Adrenal gland (tissue), 9 donors: ENCODE measurements at regions not wholly inside any gene's neighbourhood (a gene's known extent, or its start where the extent isn't known, plus 50 kb on each side); places are given as distances from the start of the nearest gene placed in this dataset.

Experiments used
- DNase-seq, 7 donors: peaks; one replicate each; pipeline ENCODE4 v3.0.0-alpha.2; 2019 to 2020
- H3K27ac ChIP-seq, 5 donors: fragments of 200-600 bp; sonication (generic) in 4 of 5; 1 replicate in 3 of 5; 2 replicates in 2 of 5; pipeline versions ENCODE4 v1.5.1 to v1.8.0; 2016 to 2020; ENCODE audit warnings: mild to moderate bottlenecking in 1 of 5
- H3K27me3 ChIP-seq: fragments of 200-600 bp; 2 replicates; pipeline ENCODE4 v1.8.0; 2021
- H3K36me3 ChIP-seq, 2 donors: fragments of 200-600 bp; replicated peaks in 1 of 2; 1 replicate in 1 of 2; 2 replicates in 1 of 2; pipeline versions ENCODE4 v1.5.1 to v1.8.0; 2018 to 2022
- H3K4me1 ChIP-seq, 2 donors: fragments of 200-600 bp; replicated peaks in 1 of 2; 1 replicate in 1 of 2; 2 replicates in 1 of 2; pipeline versions ENCODE4 v1.5.1 to v1.8.0; 2018 to 2021
- H3K4me3 ChIP-seq, 4 donors: fragments of 200-600 bp; sonication (generic) in 3 of 4; one replicate each; pipeline ENCODE4 v1.5.1; 2016 to 2018
- H3K9me3 ChIP-seq, 3 donors: fragments of 200-600 bp; sonication (generic) in 1 of 3; replicated peaks in 1 of 3; 1 replicate in 2 of 3; 2 replicates in 1 of 3; pipeline versions ENCODE4 v1.5.1 to v1.8.0; 2016 to 2021
- CTCF ChIP-seq, 6 experiments: fragments of 450-650 bp in 4 of 6; fragments of 200-600 bp in 2 of 6; sonication (generic) in 1 of 6; IDR thresholded peaks; 1 replicate in 5 of 6; 2 replicates in 1 of 6; pipeline versions ENCODE4 v1.5.1 to v1.8.0; 2016 to 2021; ENCODE audit warnings: antibody characterized with exemption in 6 of 6, mild to moderate bottlenecking in 2 of 6, moderate library complexity in 1 of 6
- POLR2A ChIP-seq, 2 donors: fragments of 450-650 bp; IDR thresholded peaks; one replicate each; pipeline ENCODE4 v1.6.1; 2017; ENCODE audit warnings: antibody characterized with exemption in 2 of 2, mild to moderate bottlenecking in 2 of 2, moderate library complexity in 1 of 2
- WGBS, 4 donors: extraction: QIAGEN DNeasy Blood & Tissue Kit in 2 of 4; methylation state at CpG; one replicate each; pipeline versions ENCODE4 v1.1.5 to v1.1.7; 2013 to 2017; 5-methylcytosine and 5-hydroxymethylcytosine counted together
- intact Hi-C, 2 donors: fragments of 100-400 bp; cut with DNase I; formaldehyde crosslinking; loops; one replicate each; pipeline versions ENCODE4 v1.14.1 to v1.15.0; 2022 to 2023
- donor health status: healthy with polysubstance abuse.
- donor health status: Bipolar disorder and iron deficiency.
- donor health status: DM: yes; HTN: yes; CAD: no.
- donor health status: DM: no; HTN: no; CAD: no.
- donor health status: DM: no; HTN: no; CAD: no.

GRCh38 chr10:9898633-9899395, 1118.9 kb upstream of the CELF2 start:
- TF ChIP-seq CTCF (IDR thresholded peaks at IDR 0.05) = no peak
- TF ChIP-seq POLR2A (IDR thresholded peaks at IDR 0.05) = no peak
- intact Hi-C loops = no loop called here
- H3K36me3 ChIP-seq = no peaks in the 10 kb centered on the region
- no peak overlapping the region for H3K4me3 ChIP-seq
- WGBS, 4 donors = 78 to 86% (median 80%) methylated on average over 6 of the region's 6 CpGs
- H3K9me3 ChIP-seq = no peaks in the 10 kb centered on the region
- no peaks in the 10 kb centered on the region for H3K4me1 ChIP-seq
- no peak for DNase-seq
- H3K27me3 ChIP-seq = no peaks in the 10 kb centered on the region
- no peak overlapping the region for H3K27ac ChIP-seq

- H3K27me3 ChIP-seq = no peaks in the 10 kb centered on the region
- TF ChIP-seq POLR2A (IDR thresholded peaks at IDR 0.05) (no peak), CTCF (IDR thresholded peaks at IDR 0.05) (no peak)
- DNase-seq = no peak
- no peaks in the 10 kb centered on the region for H3K9me3 ChIP-seq
- no peak overlapping the region for H3K27ac ChIP-seq
- intact Hi-C loops = no loop called here
- H3K4me3 ChIP-seq = no peak overlapping the region
- H3K36me3 ChIP-seq = no peaks in the 10 kb centered on the region
- H3K4me1 ChIP-seq = no peaks in the 10 kb centered on the region
These were observed 1116.9 kb upstream of the CELF2 start for GRCh38 chr10:9900751-9901150.

- H3K27ac ChIP-seq = no peak overlapping the region
- H3K4me1 ChIP-seq = no peaks in the 10 kb centered on the region
- no peak overlapping the region for H3K4me3 ChIP-seq
- H3K36me3 ChIP-seq = no peaks in the 10 kb centered on the region
- intact Hi-C loops = no loop called here
- H3K9me3 ChIP-seq = no peaks in the 10 kb centered on the region
- no peaks in the 10 kb centered on the region for H3K27me3 ChIP-seq
- TF ChIP-seq POLR2A (IDR thresholded peaks at IDR 0.05) (no peak), CTCF (IDR thresholded peaks at IDR 0.05) (no peak)
- DNase-seq = no peak
- 0 to 69% (median 34%) methylated on average over 1 of the region's 1 CpG for WGBS, 4 donors
These were observed 1115.7 kb upstream of the CELF2 start for GRCh38 chr10:9901971-9902370.

- Histone ChIP-seq H3K27me3 (no peaks in the 10 kb centered on the region), H3K36me3 (no peaks in the 10 kb centered on the region), H3K4me3 (no peak overlapping the region), H3K27ac (no peak overlapping the region), H3K9me3 (no peaks in the 10 kb centered on the region), H3K4me1 (no peaks in the 10 kb centered on the region)
- 63 to 83% (median 78%) methylated on average over 1 of the region's 1 CpG for whole genome bisulfite sequencing, 4 donors
- no peak for DNase-seq
- intact Hi-C loops = no loop called here
- no peak for TF ChIP-seq CTCF (IDR thresholded peaks at IDR 0.05)
- TF ChIP-seq POLR2A (IDR thresholded peaks at IDR 0.05) = no peak
These were observed 1107.2 kb upstream of the CELF2 start for GRCh38 chr10:9910446-9910845.
